OCI-LY7 (cell line): ENCODE measurements at regions not wholly inside any gene's neighbourhood (a gene's known extent, or its start where the extent isn't known, plus 50 kb on each side); places are given as distances from the start of the nearest gene placed in this dataset.

Source experiments
- BruUV-seq: library from RNA; stranded (reverse); fragments of 400-500 nt; replicated peaks from 2 replicates; lab custom pipeline; 2021; lab: Mats Ljungman, UMichigan
- CTCF ChIA-PET: fragments of 300-600 bp; sonication (Branson Sonifier 250); formaldehyde crosslinking; loops from one replicate; lab custom pipeline; 2022; ENCODE audit warnings: antibody characterized with exemption; ENCODE audit not compliant: unreplicated experiment; lab: Charles Lee
- POLR2A ChIA-PET: fragments of 300-600 bp; sonication (Branson Sonifier 250); formaldehyde crosslinking; loops from one replicate; lab custom pipeline; 2022; ENCODE audit warnings: antibody characterized with exemption; lab: Charles Lee
- DNase-seq: peaks from one replicate; pipeline ENCODE4 v3.0.0-alpha.2; 2015; ENCODE audit warnings: low spot score
- H2AFZ ChIP-seq: fragments of 200-600 bp; sonication (generic), shearing (Covaris generic); 2 replicates; pipeline ENCODE4 v1.6.1; 2014; ENCODE audit warnings: mild to moderate bottlenecking, antibody characterized with exemption, low read length, moderate library complexity
- H3K27ac ChIP-seq: fragments of 200-600 bp; sonication (generic); 2 replicates; pipeline ENCODE4 v1.5.1; 2014; ENCODE audit warnings: mixed run types, low read depth, mild to moderate bottlenecking, moderate library complexity, low read length, inconsistent platforms; ENCODE audit not compliant: poor library complexity, severe bottlenecking
- H3K36me3 ChIP-seq: fragments of 200-600 bp; sonication (generic); 2 replicates; pipeline ENCODE4 v1.6.1; 2014; ENCODE audit warnings: mild to moderate bottlenecking, antibody characterized with exemption, low read length, moderate library complexity, mixed read lengths; ENCODE audit not compliant: insufficient read depth
- H3K4me1 ChIP-seq: fragments of 200-600 bp; sonication (generic); 2 replicates; pipeline ENCODE4 v1.5.1; 2014; ENCODE audit warnings: mild to moderate bottlenecking, low read length; ENCODE audit not compliant: insufficient read depth, poor library complexity, severe bottlenecking
- H3K4me2 ChIP-seq: fragments of 200-600 bp; sonication (generic); 2 replicates; pipeline ENCODE4 v1.6.1; 2014; ENCODE audit warnings: mild to moderate bottlenecking, low read length
- H3K4me3 ChIP-seq: fragments of 200-600 bp; sonication (generic); 2 replicates; pipeline ENCODE4 v1.5.1; 2014; ENCODE audit warnings: mild to moderate bottlenecking, low read depth, low read length; ENCODE audit not compliant: poor library complexity, severe bottlenecking
- H3K79me2 ChIP-seq: fragments of 200-600 bp; sonication (generic); 2 replicates; pipeline ENCODE4 v1.6.1; 2016; ENCODE audit warnings: low read depth, mild to moderate bottlenecking, low read length, moderate library complexity, mixed read lengths; ENCODE audit not compliant: insufficient read depth
- H3K9me2 ChIP-seq: fragments of 200-600 bp; sonication (generic); 2 replicates; pipeline ENCODE4 v1.6.1; 2016; ENCODE audit warnings: mild to moderate bottlenecking, low read length, mixed read lengths; ENCODE audit not compliant: insufficient read depth
- H3K9me3 ChIP-seq: fragments of 200-600 bp; sonication (generic); 2 replicates; pipeline ENCODE4 v1.6.1; 2014; ENCODE audit warnings: mild to moderate bottlenecking, mixed run types, low read length, mixed read lengths
- H4K20me1 ChIP-seq: fragments of 200-600 bp; sonication (generic); 2 replicates; pipeline ENCODE4 v1.6.1; 2014; ENCODE audit warnings: mild to moderate bottlenecking, antibody characterized with exemption, low read length, moderate library complexity, mixed read lengths; ENCODE audit not compliant: insufficient read depth
- CTCF ChIP-seq: fragments of 200-600 bp; sonication (generic); conservative IDR thresholded peaks from 2 replicates; pipeline ENCODE4 v1.5.1; 2014; ENCODE audit warnings: mild to moderate bottlenecking, antibody characterized with exemption, low read length, moderate library complexity, mixed read lengths
- EZH2phosphoT487 ChIP-seq: fragments of 200-600 bp; sonication (generic); IDR thresholded peaks from 2 replicates; pipeline ENCODE4 v1.6.1; 2018; ENCODE audit warnings: low read depth, borderline replicate concordance, mild to moderate bottlenecking, mixed run types, antibody characterized with exemption, low read length, moderate library complexity, mixed read lengths
- intact Hi-C: fragments of 100-400 bp; cut with micrococcal nuclease; formaldehyde crosslinking; loops from one replicate; pipeline ENCODE4 v1.10.0; 2022; ENCODE audit not compliant: unreplicated experiment

GRCh38 chr6:2429032-2429431, 183.6 kb upstream of the GMDS start:
- no peak overlapping the region for H3K4me2 ChIP-seq
- POLR2A ChIA-PET = no interaction called here
- no peak overlapping the region for H2AFZ ChIP-seq
- no peaks in the 10 kb centered on the region for H3K9me2 ChIP-seq
- CTCF ChIA-PET = interaction anchor here (1.0 kb wide), 1 partner anchor 25 kb away, joined by 3 read pairs; no protein-coding TSS in a partner anchor
- intact Hi-C loops = no loop called here
- no peak overlapping the region for H3K27ac ChIP-seq
- no peak overlapping the region for H3K4me3 ChIP-seq
- no peak for DNase-seq
- H3K79me2 ChIP-seq = no peaks in the 10 kb centered on the region
- TF ChIP-seq EZH2phosphoT487 = no peak
- no peak for TF ChIP-seq CTCF
- no peaks in the 10 kb centered on the region for H3K4me1 ChIP-seq
- H3K36me3 ChIP-seq = no peaks in the 10 kb centered on the region
- BruUV-seq = no TSS peak
- no peaks in the 10 kb centered on the region for H3K9me3 ChIP-seq
- no peaks in the 10 kb centered on the region for H4K20me1 ChIP-seq

GRCh38 chr6:2426561-2427340, 181.3 kb upstream of the GMDS start:
- ChIA-PET CTCF (no interaction called here), POLR2A (no interaction called here)
- Histone ChIP-seq H3K27ac (no peak overlapping the region), H3K9me3 (no peaks in the 10 kb centered on the region), H3K36me3 (no peaks in the 10 kb centered on the region), H3K79me2 (no peaks in the 10 kb centered on the region), H3K4me3 (no peak overlapping the region), H3K4me1 (no peaks in the 10 kb centered on the region), H3K4me2 (no peak overlapping the region), H2AFZ (no peak overlapping the region), H4K20me1 (no peaks in the 10 kb centered on the region), H3K9me2 (no peaks in the 10 kb centered on the region)
- BruUV-seq = no TSS peak
- DNase-seq = no peak
- intact Hi-C loops = no loop called here
- TF ChIP-seq CTCF (no peak), EZH2phosphoT487 (no peak)

GRCh38 chr6:2416128-2416712, 170.8 kb upstream of the GMDS start:
- BruUV-seq = no TSS peak
- Histone ChIP-seq H2AFZ (no peak overlapping the region), H3K4me2 (no peak overlapping the region), H4K20me1 (no peaks in the 10 kb centered on the region), H3K9me2 (no peaks in the 10 kb centered on the region), H3K79me2 (no peaks in the 10 kb centered on the region), H3K27ac (no peak overlapping the region), H3K9me3 (no peaks in the 10 kb centered on the region), H3K4me1 (no peaks in the 10 kb centered on the region), H3K4me3 (no peak overlapping the region), H3K36me3 (no peaks in the 10 kb centered on the region)
- ChIA-PET CTCF (no interaction called here), POLR2A (no interaction called here)
- intact Hi-C loops = no loop called here
- DNase-seq = no peak
- no peak for TF ChIP-seq EZH2phosphoT487
- TF ChIP-seq CTCF = no peak
